ENCODE measurements at regions not wholly inside any gene's neighbourhood (a gene's known extent, or its start where the extent isn't known, plus 50 kb on each side); places are given as distances from the start of the nearest gene placed in this dataset.

- Histone ChIP-seq H3K27me3 (ENCODE audit: control insufficient read depth, insufficient read depth, low read length) (no peaks in the 10 kb centered on the region), H3K27ac (no peak overlapping the region), H3K36me3 (ENCODE audit: control insufficient read depth, insufficient read depth, low read length) (no peaks in the 10 kb centered on the region), H3K9me3 (ENCODE audit: control insufficient read depth, low read length) (no peaks in the 10 kb centered on the region), H3K79me2 (no peaks in the 10 kb centered on the region), H3K4me1 (no peaks in the 10 kb centered on the region), H3K4me2 (ENCODE audit: low read length) (peak overlapping the region; percentile 57), H3K4me3 (ENCODE audit: low read depth, low read length) (peak overlapping the region; percentile 38), H3K9ac (no peak overlapping the region), H2AFZ (peak overlapping the region; percentile 80)
- TF ChIP-seq CTCF (IDR thresholded peaks at IDR 0.05), result peak; percentile 68
Measured at GRCh38 chr1:99180343-99180808, 83.9 kb upstream of the PLPPR4 start.

- Histone ChIP-seq H2AFZ (peak overlapping the region; percentile 80), H3K79me2 (no peaks in the 10 kb centered on the region), H3K4me2 (ENCODE audit: low read length) (no peak overlapping the region), H3K27ac (no peak overlapping the region), H3K4me3 (ENCODE audit: low read depth, low read length) (no peak overlapping the region), H3K9me3 (ENCODE audit: control insufficient read depth, low read length) (no peaks in the 10 kb centered on the region), H3K27me3 (ENCODE audit: control insufficient read depth, insufficient read depth, low read length) (no peaks in the 10 kb centered on the region), H3K4me1 (no peaks in the 10 kb centered on the region), H3K36me3 (ENCODE audit: control insufficient read depth, insufficient read depth, low read length) (no peaks in the 10 kb centered on the region), H3K9ac (no peak overlapping the region)
- no peak for TF ChIP-seq CTCF (IDR thresholded peaks at IDR 0.05)
Measured at GRCh38 chr1:99180915-99181314, 83.4 kb upstream of the PLPPR4 start.

- TF ChIP-seq CTCF (IDR thresholded peaks at IDR 0.05), result no peak
- no peaks in the 10 kb centered on the region for H3K27me3 ChIP-seq (ENCODE audit: control insufficient read depth, insufficient read depth, low read length)
- H3K36me3 ChIP-seq (ENCODE audit: control insufficient read depth, insufficient read depth, low read length), result no peaks in the 10 kb centered on the region
- H3K9ac ChIP-seq, result no peak overlapping the region
- no peaks in the 10 kb centered on the region for H3K4me1 ChIP-seq
- H3K4me3 ChIP-seq (ENCODE audit: low read depth, low read length), result no peak overlapping the region
- no peak overlapping the region for H2AFZ ChIP-seq
- H3K4me2 ChIP-seq (ENCODE audit: low read length), result no peak overlapping the region
- no peaks in the 10 kb centered on the region for H3K79me2 ChIP-seq
- H3K27ac ChIP-seq, result no peak overlapping the region
- H3K9me3 ChIP-seq (ENCODE audit: control insufficient read depth, low read length), result no peaks in the 10 kb centered on the region
Measured at GRCh38 chr1:99181892-99182291, 82.4 kb upstream of the PLPPR4 start.

GRCh38 chr1:99185196-99185595 is 79.1 kb upstream of the PLPPR4 start:
- no peaks in the 10 kb centered on the region for H3K9me3 ChIP-seq (ENCODE audit: control insufficient read depth, low read length)
- no peak overlapping the region for H3K4me3 ChIP-seq (ENCODE audit: low read depth, low read length)
- H3K27me3 ChIP-seq (ENCODE audit: control insufficient read depth, insufficient read depth, low read length), result no peaks in the 10 kb centered on the region
- no peak overlapping the region for H2AFZ ChIP-seq
- no peak overlapping the region for H3K4me2 ChIP-seq (ENCODE audit: low read length)
- no peak overlapping the region for H3K27ac ChIP-seq
- TF ChIP-seq CTCF (IDR thresholded peaks at IDR 0.05), result no peak
- H3K79me2 ChIP-seq, result no peaks in the 10 kb centered on the region
- H3K9ac ChIP-seq, result no peak overlapping the region
- no peaks in the 10 kb centered on the region for H3K36me3 ChIP-seq (ENCODE audit: control insufficient read depth, insufficient read depth, low read length)
- no peaks in the 10 kb centered on the region for H3K4me1 ChIP-seq

GRCh38 chr1:99193431-99193830 is 70.9 kb upstream of the PLPPR4 start:
- Histone ChIP-seq H3K27me3 (ENCODE audit: control insufficient read depth, insufficient read depth, low read length) (no peaks in the 10 kb centered on the region), H3K9me3 (ENCODE audit: control insufficient read depth, low read length) (no peaks in the 10 kb centered on the region), H3K4me3 (ENCODE audit: low read depth, low read length) (no peak overlapping the region), H3K36me3 (ENCODE audit: control insufficient read depth, insufficient read depth, low read length) (no peaks in the 10 kb centered on the region), H3K9ac (no peak overlapping the region), H3K27ac (no peak overlapping the region), H3K79me2 (no peaks in the 10 kb centered on the region), H3K4me2 (ENCODE audit: low read length) (no peak overlapping the region), H3K4me1 (no peaks in the 10 kb centered on the region), H2AFZ (no peak overlapping the region)
- no peak for TF ChIP-seq CTCF (IDR thresholded peaks at IDR 0.05)
